ENCODE measurements at regions not wholly inside any gene's neighbourhood (a gene's known extent, or its start where the extent isn't known, plus 50 kb on each side); places are given as distances from the start of the nearest gene placed in this dataset.

GRCh38 chr14:54322246-54322645 lies 74.6 kb upstream of the CDKN3 start:
- TF ChIP-seq CTCF (IDR thresholded peaks at IDR 0.05) (no peak), POLR2A (IDR thresholded peaks at IDR 0.05) (no peak)
